HEK293 (cell line): ENCODE measurements at regions not wholly inside any gene's neighbourhood (a gene's known extent, or its start where the extent isn't known, plus 50 kb on each side); places are given as distances from the start of the nearest gene placed in this dataset.

Experiments used
- CTCF ChIP-seq: fragments of 450-650 bp; formaldehyde crosslinking; IDR thresholded peaks from 2 replicates; pipeline ENCODE4 v1.5.1; 2016; ENCODE audit warnings: missing biosample characterization, missing genetic modification characterization
- IKZF3 ChIP-seq: fragments of 450-650 bp; IDR thresholded peaks from 2 replicates; pipeline ENCODE4 v1.5.0; 2018; ENCODE audit warnings: missing biosample characterization, mild to moderate bottlenecking, missing genetic modification characterization, moderate library complexity
- INSM2 ChIP-seq: fragments of 450-650 bp; formaldehyde crosslinking; IDR thresholded peaks from 2 replicates; pipeline ENCODE4 v1.5.1; 2016; ENCODE audit warnings: missing biosample characterization, missing genetic modification characterization
- OSR2 ChIP-seq: fragments of 450-650 bp; formaldehyde crosslinking; IDR thresholded peaks from 2 replicates; pipeline ENCODE4 v1.5.1; 2016; ENCODE audit warnings: missing biosample characterization, missing genetic modification characterization
- TSHZ1 ChIP-seq: fragments of 450-650 bp; formaldehyde crosslinking; IDR thresholded peaks from 2 replicates; pipeline ENCODE4 v1.5.1; 2016; ENCODE audit warnings: missing biosample characterization, missing genetic modification characterization, borderline replicate concordance
- ZEB2 ChIP-seq: fragments of 450-650 bp; formaldehyde crosslinking; IDR thresholded peaks from 2 replicates; pipeline ENCODE4 v1.5.1; 2016; ENCODE audit warnings: missing biosample characterization, missing genetic modification characterization
- ZFP37 ChIP-seq: fragments of 450-650 bp; formaldehyde crosslinking; IDR thresholded peaks from 2 replicates; pipeline ENCODE4 v1.5.1; 2016; ENCODE audit warnings: missing biosample characterization, missing genetic modification characterization
- ZNF140 ChIP-seq: fragments of 450-650 bp; formaldehyde crosslinking; IDR thresholded peaks from 2 replicates; pipeline ENCODE4 v1.5.1; 2016; ENCODE audit warnings: missing biosample characterization, missing genetic modification characterization
- ZNF274 ChIP-seq, 2 experiments: fragments of 200-500 bp in 1 of 2; fragments of 450-650 bp in 1 of 2; sonication (Bioruptor generic) in 1 of 2; formaldehyde crosslinking in 1 of 2; IDR thresholded peaks; 2 replicates each; pipeline versions ENCODE4 v1.5.1 to v1.6.1; 2014 to 2016; ENCODE audit warnings: borderline replicate concordance in 1 of 2, inconsistent platforms in 1 of 2, low read length in 1 of 2, missing biosample characterization in 1 of 2, missing genetic modification characterization in 1 of 2
- ZNF292 ChIP-seq: fragments of 450-650 bp; formaldehyde crosslinking; IDR thresholded peaks from 2 replicates; pipeline ENCODE4 v1.5.1; 2016; ENCODE audit warnings: low read depth, missing biosample characterization, missing genetic modification characterization, borderline replicate concordance
- ZNF394 ChIP-seq: fragments of 450-650 bp; formaldehyde crosslinking; IDR thresholded peaks from 2 replicates; pipeline ENCODE4 v1.5.1; 2016; ENCODE audit warnings: missing biosample characterization, missing genetic modification characterization, mild to moderate bottlenecking, moderate library complexity, borderline replicate concordance
- ZNF785 ChIP-seq: fragments of 450-650 bp; formaldehyde crosslinking; IDR thresholded peaks from 2 replicates; pipeline ENCODE4 v1.5.1; 2016; ENCODE audit warnings: missing biosample characterization, missing genetic modification characterization
- ZXDB ChIP-seq: fragments of 450-650 bp; formaldehyde crosslinking; IDR thresholded peaks from 2 replicates; pipeline ENCODE4 v1.5.1; 2016; ENCODE audit warnings: missing biosample characterization, missing genetic modification characterization

GRCh38 chr18:23384778-23385736 lies 68.0 kb upstream of the RIOK3 start:
- TF ChIP-seq CTCF (tag by site-specific recombination) (no peak), ZXDB (no peak), ZEB2 (no peak), ZNF140 (tag by site-specific recombination) (no peak), ZFP37 (tag by site-specific recombination) (no peak), ZNF292 (tag by site-specific recombination) (no peak), ZNF785 (tag by site-specific recombination) (no peak), ZNF274 (IDR thresholded peaks at IDR 0.05; ENCODE audit: low read length) (no peak), ZNF274 (tag by site-specific recombination; IDR thresholded peaks at IDR 0.05; ENCODE audit: borderline replicate concordance) (no peak), OSR2 (tag by site-specific recombination) (no peak), IKZF3 (tag by site-specific recombination) (no peak), INSM2 (tag by site-specific recombination) (no peak), ZNF394 (no peak), TSHZ1 (tag by site-specific recombination) (no peak)
